ENCODE measurements at regions not wholly inside any gene's neighbourhood (a gene's known extent, or its start where the extent isn't known, plus 50 kb on each side); places are given as distances from the start of the nearest gene placed in this dataset.

GRCh38 chr14:65330416-65330815 is 82.1 kb upstream of the FUT8 start:
- no peak for TF ChIP-seq POLR2A (IDR thresholded peaks at IDR 0.05)
- no peak for TF ChIP-seq CTCF (IDR thresholded peaks at IDR 0.05)
